GM21825 (cell line): ENCODE measurements at regions not wholly inside any gene's neighbourhood (a gene's known extent, or its start where the extent isn't known, plus 50 kb on each side); places are given as distances from the start of the nearest gene placed in this dataset.
A peak's percentile ranks its signal among the peaks of the same experiment; 100 is the strongest.
"Not testable (repeated sequence)": the region's sequence is repeated elsewhere in the genome, so short reads cannot be mapped to it uniquely, and the experiment has no call there.

Source experiments
- ATAC-seq: cut with Tn5 transposase; IDR thresholded peaks from one replicate; pipeline ENCODE4 v1.9.1; 2021; ENCODE audit warnings: mild to moderate bottlenecking, moderate library complexity; ENCODE audit not compliant: unreplicated experiment

DNA sequence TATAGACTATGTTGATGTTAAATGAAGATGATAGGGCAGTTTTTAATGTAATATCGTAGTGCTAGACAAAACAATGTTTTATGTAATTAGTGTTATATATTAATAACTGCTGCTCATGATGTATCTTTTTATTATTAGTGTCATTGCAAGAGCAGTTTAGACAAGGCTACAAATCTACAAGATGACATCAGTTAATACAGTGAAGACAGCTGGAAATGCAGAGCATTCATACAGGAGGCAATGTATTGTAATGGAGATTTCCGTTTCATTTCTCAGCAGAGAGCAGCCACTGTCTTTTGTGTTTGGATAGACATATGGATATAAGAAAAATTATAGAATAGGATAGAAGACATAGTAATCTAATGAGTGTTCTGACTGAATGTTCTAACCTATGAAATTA lies 178.0 kb downstream of the FOXG1 start:
- ATAC-seq = no peak

DNA sequence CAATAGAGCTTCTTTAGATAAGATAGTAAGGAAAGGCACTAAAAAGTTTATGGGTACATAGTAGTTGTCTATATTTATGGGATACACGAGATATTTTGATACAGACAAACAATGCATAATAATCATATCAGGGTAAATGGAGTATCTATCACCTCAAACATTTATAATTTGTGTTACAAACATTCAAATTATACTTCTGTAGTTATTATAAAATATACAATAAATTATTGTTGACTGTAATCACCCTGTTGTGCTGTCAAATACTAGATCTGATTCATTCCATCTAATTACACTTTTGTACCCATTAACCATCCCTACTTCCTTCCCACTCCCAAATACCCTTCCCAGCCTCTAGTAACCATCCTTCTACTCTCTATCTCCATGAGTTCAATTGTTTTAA lies 179.7 kb downstream of the FOXG1 start:
- ATAC-seq = no peak

DNA sequence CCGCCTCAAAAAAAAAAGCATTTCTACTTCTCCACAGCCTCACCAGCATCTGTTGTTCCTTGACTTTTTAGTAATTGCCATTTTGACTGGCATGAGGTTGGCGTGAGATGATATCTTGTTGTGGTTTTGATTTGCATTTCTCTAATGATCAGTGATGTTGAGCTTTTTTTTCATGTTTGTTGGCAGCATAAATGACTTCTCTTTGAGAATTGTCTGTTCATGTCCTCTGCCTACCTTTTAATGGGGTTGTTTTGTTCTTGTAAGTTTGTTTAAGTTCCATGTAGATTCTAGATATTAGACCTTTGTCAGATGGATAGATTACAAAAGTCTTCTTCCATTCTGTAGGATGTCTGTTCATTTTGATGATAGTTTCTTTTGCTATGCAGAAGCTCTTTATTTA lies 182.9 kb downstream of the FOXG1 start:
- no peak for ATAC-seq

DNA sequence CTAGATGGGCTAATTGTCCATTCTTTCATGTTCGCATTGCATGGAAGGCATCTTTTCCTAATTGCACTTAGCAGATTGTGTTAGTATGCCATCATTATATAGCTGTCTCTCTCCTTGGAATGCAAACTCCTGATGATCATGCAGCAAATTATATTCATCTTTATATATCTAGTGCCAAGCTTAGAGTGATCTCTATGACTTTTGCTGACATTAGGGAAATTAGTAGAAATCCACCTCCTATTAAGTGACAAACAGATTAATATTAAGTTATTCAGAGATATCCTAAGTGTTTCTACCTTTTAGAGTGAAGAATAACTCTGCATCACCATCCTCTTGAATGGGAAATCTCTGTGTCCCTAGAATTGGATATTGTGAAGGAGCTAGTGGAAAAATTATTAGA lies 185.6 kb downstream of the FOXG1 start:
- ATAC-seq = no peak

DNA sequence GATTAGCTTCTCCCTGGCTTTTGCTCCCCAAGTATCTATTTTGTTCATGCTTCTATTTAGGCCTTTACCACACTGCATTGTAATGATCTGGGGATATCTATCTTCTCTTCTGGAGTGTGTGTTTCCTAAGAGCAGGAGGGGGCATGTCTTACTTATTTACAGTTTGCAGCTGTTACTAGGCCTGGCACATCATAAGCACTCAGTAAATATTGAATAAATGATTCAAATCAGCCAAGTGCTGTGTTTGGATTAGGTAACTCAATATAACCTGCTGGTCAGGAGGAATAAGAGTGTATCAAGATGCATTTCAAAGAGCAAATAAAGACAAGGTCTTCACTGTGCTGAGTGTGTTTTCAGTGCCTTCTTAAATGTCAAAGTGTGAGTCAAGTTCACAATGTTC lies 186.1 kb downstream of the FOXG1 start:
- no peak for ATAC-seq

DNA sequence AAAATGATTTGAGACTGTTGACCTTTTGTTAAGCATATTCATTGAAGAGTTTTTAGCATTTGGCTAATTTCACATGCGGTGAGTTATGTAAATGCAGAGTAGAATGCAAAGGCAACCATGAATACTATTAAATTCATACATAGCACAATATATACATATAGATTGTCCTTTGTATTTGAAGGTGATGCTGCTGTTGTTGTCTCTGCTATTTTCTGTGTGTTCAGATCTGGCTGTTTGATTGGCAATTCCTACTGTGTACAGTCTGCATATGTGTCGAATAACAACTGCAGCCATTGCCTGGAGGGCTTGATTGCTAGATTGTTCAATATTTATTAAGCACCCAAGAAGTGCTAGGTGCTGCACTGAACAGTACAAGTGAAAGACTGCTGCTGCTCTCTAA lies 187.4 kb downstream of the FOXG1 start:
- no peak for ATAC-seq

DNA sequence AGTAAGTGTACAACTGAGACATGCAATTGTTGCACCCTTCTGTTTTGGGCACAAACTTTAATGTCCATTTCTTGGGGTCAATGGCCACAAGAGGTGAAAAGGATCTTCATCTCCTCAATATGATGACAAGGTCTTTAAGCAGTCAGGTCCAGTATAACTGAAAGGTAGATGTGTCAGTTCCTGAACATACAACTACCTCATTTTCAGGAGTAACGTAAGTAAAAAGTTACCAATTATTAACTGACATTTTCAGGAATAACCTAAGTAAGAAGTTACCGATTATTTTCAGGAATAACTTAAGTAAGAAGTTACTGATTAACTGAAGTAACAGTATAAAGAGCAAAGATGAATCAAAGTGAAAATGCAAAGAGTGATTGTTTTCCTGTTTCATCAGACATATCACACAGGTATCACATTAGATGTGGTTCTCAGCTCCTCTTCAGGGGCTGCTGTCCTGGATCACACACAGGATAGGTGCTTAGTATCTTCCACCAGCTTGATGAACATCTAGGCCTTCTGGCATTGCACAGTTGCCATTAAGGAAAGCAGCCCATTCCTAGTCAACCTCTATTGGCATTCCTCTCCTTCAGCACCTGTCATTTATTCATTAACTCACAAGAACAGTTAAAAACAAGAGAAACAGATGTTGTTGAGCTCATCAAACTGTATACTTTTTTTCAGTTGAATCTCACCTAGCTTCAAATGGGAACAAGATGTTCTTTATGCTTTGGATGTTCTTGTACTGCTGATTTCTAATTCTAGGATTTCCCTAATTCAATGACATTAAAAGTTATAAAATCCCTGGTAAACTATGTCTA lies 200.0 kb downstream of the FOXG1 start:
- ATAC-seq = peak; percentile 90

DNA sequence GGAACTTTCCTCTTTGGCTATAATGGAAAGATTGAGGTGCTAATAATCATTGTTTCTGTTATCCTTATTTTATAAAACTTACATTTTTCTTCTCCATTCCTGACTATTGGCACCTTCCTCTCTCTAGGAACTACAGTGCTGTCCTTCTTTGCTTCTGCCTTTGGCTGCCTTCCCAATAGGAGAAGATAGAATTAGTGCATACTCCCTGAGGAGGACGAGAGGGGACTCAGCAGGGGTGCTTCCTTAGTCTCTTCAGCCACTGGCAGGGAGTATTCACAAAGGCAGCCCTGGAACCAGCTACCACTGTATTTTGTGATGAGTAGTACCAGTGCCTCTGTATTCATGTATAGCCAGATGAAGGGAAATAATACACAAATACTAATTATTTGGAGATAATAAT lies 208.5 kb downstream of the FOXG1 start:
- ATAC-seq = no peak

DNA sequence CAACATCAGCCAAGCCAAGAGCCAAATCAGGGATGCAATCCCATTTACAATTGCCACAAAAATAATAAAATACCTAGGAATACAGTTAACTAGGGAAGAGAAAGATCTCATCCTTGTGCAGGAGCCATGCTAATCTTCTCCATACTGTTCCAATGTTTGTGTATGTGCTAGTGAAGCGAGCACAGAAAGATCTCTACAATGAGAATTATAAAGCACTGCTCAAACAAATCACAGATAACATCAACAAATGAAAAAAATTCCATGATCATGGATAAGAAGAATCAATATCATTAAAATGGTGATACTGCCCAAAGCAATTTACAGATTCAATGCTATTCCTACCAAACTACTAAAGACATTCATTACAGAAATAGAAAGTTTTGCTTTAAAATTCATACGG lies 215.6 kb downstream of the FOXG1 start:
- ATAC-seq = no peak

DNA sequence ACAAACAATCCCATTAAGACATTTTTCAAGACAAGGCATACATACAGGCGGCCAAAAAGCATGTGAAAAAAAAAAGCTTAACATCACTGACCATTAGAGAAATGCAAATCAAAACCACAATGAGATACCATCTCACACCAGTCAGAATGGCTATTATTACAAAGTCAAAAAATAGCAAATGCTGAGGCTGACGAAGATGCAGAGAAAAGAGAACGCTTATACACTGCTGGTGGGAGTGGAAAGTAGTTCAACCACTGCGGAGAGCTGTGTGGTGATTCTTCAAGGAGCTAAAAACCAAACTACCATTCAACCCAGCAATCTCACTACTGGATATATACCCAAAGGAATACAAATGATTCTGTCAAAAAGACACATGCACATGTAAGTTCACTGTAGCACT lies 216.7 kb downstream of the FOXG1 start:
- no peak for ATAC-seq

DNA sequence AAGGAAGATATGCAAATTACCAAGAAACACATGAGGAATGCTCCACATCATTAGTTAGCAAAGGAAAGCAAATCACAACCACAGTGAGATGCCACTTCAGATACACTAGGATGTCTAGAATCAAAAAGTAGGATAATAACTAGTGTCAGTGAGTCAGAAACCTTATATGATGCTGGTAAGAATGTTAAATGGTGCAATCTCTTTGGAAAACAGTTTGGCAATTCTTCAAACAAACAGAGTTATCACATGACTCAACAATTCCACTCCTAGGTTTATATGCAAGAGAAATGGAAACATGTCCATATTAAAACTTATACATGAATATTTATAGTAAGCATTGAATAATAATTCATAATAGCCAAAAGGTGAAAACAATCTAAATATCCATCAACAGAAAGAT lies 220.9 kb downstream of the FOXG1 start:
- ATAC-seq = no peak

DNA sequence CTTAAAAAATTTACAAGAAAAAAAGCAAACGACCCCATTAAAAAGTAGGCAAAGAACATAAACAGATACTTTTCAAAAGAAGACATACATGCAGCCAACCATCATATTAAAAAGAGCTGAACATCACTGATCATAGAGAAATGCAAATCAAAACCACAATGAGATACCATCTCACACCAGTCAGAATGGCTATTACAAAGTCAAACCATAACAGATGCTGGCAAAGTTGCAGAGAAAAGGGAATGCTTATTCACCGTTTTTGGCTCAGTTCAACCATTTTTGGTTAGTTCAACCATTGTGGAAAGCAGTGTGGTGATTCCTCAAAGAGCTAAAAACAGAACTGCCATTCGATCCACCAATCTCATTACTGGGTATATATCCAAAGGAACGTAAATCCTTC lies 230.6 kb downstream of the FOXG1 start:
- ATAC-seq = not testable (repeated sequence)

DNA sequence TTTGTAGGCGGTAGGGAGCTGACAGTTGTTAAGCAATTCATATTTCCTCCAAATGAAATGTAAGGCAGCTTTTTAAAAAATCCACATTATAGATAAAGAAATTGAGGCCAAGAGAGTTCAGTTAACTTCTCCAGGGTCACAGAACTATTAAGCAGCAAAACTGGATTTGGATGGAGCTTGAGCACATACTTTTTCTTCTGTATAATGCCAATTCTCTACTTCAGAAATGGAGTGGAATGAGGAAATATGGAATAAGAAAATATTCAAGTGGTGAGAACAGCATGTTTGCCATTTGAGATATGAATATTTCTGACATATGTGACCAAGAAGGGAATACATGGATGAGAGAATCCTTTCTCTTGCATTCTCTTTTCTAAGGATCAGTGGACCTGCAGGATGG lies 233.1 kb downstream of the FOXG1 start:
- no peak for ATAC-seq

DNA sequence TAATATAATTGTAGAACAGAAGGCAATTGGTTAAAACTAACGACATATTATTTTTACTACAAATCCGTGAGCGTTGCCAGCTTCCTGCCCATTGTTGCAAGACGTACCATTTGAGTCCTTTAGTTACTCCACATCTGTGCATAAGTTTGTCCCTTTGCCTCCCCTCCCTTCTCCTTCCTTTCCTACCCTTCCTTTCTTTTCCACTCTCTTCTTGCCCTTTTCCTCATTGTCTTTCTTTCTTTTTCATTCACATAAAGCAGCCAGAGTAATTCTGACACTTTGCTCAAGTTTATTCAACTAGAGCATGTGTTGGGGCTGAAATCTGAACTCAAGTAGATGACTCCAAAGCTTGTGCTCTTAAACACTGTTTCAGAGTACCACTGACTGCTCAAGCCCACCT lies 239.1 kb downstream of the FOXG1 start:
- ATAC-seq = no peak

DNA sequence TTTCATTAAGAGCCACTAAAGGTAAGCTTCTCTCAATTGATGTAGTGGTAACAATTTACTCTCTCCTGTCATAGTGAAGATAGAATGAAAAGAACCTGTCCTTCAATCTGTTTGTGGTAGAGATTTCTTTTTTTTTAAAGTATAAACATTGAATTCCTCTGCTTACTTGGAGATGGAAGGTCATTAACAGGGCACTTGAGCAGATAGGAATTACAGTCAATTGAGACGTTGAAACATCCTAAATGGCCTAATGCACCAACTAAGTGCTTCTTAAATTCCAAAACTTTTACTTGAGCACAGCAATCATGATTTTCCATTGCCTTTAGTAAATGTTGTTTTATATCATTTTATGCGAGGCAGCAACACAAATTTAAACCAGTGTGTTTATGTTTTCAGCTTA lies 241.4 kb downstream of the FOXG1 start:
- ATAC-seq = no peak

DNA sequence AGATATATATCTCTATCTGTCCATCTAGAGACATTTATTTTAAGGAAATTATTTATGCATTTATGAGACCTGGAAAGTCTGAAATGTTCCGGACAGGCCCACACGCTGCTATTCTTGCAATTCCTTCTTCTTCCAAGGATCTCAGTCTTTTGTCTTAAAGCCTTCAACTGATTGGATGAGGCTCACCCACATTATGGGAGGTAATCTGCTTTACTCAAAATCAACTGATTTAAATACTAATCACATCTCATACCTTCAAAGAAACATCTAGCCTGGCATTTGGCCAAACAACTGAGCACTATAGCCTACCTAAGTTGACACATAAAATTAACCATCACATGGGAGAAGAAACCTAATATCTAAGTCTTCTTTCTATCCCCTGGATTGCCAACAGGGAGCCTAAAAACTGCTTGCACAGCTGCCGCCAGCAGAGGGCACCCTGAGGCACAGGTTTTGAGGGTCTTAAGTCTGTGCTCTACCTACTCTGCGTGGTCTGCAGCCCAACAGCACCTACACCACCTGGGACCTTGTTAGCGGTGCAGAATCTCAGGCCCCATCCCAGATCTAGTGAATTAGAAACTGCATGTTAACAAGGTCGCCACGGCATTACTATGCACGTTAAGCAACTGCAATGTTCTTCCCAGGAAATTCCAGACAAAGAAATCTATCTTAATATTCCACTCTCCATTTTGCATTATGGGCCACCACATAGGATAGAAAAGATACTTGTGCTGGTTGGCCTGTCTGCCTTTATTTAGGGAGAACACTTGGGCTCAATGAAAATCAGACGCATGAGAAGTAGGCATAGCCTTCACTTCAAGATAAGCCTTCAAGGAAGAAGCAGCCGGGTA lies 249.7 kb downstream of the FOXG1 start:
- no peak for ATAC-seq

DNA sequence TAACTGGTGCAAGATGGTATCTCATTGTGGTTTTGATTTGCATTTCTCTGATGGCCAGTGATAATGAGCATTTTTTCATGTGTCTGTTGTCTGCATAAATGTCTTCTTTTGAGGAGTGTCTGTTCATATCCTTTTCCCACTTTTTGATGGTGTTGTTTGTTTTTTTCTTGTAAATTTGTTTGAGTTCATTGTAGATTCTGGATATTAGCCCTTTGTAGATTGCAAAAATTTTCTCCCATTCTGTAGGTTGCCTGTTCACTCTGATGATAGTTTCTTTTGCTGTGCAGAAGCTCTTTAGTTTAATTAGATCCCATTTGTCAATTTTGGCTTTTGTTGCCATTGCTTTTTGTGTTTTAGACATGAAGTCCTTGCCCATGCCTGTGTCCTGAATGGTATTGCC lies 256.9 kb downstream of the FOXG1 start:
- ATAC-seq = not testable (repeated sequence)

DNA sequence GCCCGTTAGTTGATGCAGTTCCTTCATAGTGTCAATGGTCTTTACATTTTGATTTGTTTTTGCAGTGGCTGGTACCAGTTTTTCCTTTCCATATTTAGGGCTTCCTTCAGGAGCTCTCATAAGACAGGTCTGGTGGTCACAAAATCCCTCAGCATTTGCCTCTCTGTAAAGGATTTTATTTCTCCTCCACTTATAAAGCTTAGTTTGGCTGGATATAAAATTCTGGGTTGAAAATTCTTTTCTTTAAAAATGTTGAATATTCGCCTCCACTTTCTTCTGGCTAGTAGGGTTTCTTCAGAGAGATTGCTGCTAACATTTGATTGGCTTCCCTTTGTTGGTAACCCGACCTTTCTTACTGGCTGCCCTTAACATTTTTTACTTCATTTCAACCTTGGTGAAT lies 260.9 kb downstream of the FOXG1 start:
- not testable (repeated sequence) for ATAC-seq

DNA sequence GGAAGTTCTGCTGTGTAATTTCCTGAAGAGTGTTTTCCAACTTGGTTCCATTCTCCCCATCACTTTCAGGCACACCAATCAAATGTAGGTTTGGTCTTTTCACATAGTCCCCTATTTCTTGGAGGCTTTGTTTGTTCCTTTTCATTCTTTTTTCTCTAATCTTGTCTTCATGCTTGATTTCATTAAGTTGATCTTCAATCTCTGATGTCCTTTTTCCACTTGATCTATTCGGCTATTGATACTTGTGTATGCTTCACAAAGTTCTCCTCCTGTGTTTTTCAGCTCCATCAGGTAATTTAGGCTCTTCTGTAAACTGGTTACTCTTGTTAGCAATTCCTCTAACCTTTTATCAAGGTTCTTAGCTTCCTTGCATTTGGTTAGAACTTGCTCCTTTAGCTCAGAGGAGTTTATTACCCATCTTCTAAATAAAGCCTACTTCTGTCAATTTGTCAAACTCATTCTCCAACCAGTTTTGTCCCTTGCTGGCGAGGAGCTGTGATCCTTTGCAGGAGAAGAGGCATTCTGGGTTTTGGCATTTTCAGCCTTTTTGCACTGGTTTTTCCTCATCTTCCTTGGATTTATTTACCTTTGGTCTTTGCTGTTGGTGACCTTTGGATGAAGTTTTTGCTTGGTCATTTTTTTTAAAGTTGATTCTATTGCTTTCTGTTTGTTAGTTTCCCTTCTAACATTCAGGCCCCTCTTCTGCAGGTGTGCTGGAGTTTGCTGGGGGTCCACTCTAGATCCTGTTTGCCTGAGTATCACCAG lies 261.5 kb downstream of the FOXG1 start:
- not testable (repeated sequence) for ATAC-seq

DNA sequence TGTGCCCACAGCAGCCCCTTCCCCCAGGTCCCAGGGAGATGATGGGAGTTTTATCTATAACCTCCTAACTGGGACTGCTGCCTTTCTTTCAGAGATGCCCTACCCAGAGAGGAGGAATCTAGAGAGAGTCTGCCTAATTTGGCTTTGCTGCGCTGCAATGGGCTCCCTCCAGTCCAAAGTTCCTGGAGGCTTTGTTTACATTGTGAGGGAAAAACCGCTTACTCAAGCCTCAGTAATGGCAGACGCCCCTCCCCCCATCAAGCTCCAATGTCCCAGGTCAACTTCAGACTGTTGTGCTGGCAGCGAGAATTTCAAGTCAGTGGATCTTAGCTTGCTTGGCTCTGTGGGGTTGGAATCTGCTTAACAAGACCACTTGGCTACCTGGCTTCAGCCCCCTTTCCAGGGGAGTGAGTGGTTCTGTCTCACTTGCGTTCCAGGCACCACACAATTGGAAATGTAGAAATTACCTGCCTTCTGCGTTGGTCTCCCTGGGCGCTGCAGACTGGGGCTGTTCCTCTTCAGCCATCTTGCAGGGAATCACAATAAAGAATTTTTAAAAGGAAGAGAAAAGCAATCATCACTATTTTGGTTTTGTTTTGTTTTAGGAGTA lies 262.5 kb downstream of the FOXG1 start:
- no peak for ATAC-seq

DNA sequence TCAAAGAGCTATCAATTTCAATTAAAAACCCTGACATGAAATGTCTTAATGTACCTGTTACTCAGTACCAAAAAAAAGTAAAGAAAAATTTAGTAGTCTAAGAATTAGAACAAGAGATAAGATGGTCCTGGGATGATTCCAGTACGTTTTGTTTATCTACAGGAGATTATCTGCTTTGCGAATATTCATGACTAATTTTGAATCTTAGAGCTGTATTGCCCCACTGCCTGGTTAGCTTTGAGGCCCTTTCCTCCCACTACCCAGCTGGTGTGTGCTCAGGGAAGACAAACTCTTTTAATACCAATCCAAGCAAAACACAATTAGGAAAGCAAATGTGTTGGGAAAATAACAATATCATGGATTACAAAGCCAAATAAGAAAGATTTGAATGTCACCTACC lies 263.5 kb downstream of the FOXG1 start:
- ATAC-seq = no peak
